ENCODE measurements at regions not wholly inside any gene's neighbourhood (a gene's known extent, or its start where the extent isn't known, plus 50 kb on each side); places are given as distances from the start of the nearest gene placed in this dataset.

GRCh38 chr7:25735674-25736242, 416.2 kb upstream of the NFE2L3 start:
- Histone ChIP-seq H3K36me3 (ENCODE audit: low read depth, low read length) (no peaks in the 10 kb centered on the region), H3K9ac (ENCODE audit: low read length) (no peak overlapping the region), H3K4me1 (ENCODE audit: insufficient read depth, low read length) (no peaks in the 10 kb centered on the region), H3K27ac (ENCODE audit: low read length) (no peak overlapping the region), H3K4me3 (ENCODE audit: low read length) (no peak overlapping the region), H3K4me2 (ENCODE audit: low read length) (no peak overlapping the region), H3K9me2 (replicated peaks; ENCODE audit: low read length) (no peaks in the 10 kb centered on the region), H3F3A (ENCODE audit: low read length, unreplicated experiment) (no peaks in the 10 kb centered on the region), H3K79me2 (ENCODE audit: low read length) (no peaks in the 10 kb centered on the region), H3K9me3 (ENCODE audit: low read length) (no peaks in the 10 kb centered on the region), H3K27me3 (ENCODE audit: low read length) (peaks cover 66% of the 10 kb centered on the region), H2AFZ (ENCODE audit: low read length) (no peak overlapping the region), H4K20me1 (ENCODE audit: low read length) (no peaks in the 10 kb centered on the region)
- TF ChIP-seq EZH2 (IDR thresholded peaks at IDR 0.05; ENCODE audit: low read length, unreplicated experiment) (no peak), EZH2phosphoT487 (IDR thresholded peaks at IDR 0.05; ENCODE audit: borderline replicate concordance, low read length) (no peak)
- TF ChIP-seq, protein P1, sequence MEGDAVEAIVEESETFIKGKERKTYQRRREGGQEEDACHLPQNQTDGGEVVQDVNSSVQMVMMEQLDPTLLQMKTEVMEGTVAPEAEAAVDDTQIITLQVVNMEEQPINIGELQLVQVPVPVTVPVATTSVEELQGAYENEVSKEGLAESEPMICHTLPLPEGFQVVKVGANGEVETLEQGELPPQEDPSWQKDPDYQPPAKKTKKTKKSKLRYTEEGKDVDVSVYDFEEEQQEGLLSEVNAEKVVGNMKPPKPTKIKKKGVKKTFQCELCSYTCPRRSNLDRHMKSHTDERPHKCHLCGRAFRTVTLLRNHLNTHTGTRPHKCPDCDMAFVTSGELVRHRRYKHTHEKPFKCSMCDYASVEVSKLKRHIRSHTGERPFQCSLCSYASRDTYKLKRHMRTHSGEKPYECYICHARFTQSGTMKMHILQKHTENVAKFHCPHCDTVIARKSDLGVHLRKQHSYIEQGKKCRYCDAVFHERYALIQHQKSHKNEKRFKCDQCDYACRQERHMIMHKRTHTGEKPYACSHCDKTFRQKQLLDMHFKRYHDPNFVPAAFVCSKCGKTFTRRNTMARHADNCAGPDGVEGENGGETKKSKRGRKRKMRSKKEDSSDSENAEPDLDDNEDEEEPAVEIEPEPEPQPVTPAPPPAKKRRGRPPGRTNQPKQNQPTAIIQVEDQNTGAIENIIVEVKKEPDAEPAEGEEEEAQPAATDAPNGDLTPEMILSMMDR (conservative IDR thresholded peaks at IDR 0.05; ENCODE audit: low read depth, low read length): no peak
- BruUV-seq (replicated peaks): no TSS peak
- ChIA-PET POLR2A (ENCODE audit: unreplicated experiment) (no interaction called here), CTCF (no interaction called here)
- no peak for DNase-seq
- no peak for ATAC-seq
- intact Hi-C loops (cut with micrococcal nuclease): no loop called here

- ATAC-seq: no peak
- H3K4me2 ChIP-seq (ENCODE audit: low read length): no peak overlapping the region
- CTCF ChIA-PET: no interaction called here
These were observed 413.5 kb upstream of the NFE2L3 start for GRCh38 chr7:25738528-25738927.

GRCh38 chr7:25739143-25739542, 412.9 kb upstream of the NFE2L3 start:
- no peaks in the 10 kb centered on the region for H3K36me3 ChIP-seq (ENCODE audit: low read depth, low read length)
- CTCF ChIA-PET: no interaction called here

More at GRCh38 chr7:25738528-25738927, 413.5 kb upstream of the NFE2L3 start:
- peaks cover 51% of the 10 kb centered on the region for H3K27me3 ChIP-seq (ENCODE audit: low read length)
- no peaks in the 10 kb centered on the region for H3K4me1 ChIP-seq (ENCODE audit: insufficient read depth, low read length)
- DNase-seq: no peak
- no peaks in the 10 kb centered on the region for H3K9me3 ChIP-seq (ENCODE audit: low read length)
- no peaks in the 10 kb centered on the region for H3K9me2 ChIP-seq (replicated peaks; ENCODE audit: low read length)
- H3F3A ChIP-seq (ENCODE audit: low read length, unreplicated experiment): no peaks in the 10 kb centered on the region
- TF ChIP-seq EZH2phosphoT487 (IDR thresholded peaks at IDR 0.05; ENCODE audit: borderline replicate concordance, low read length) (no peak), EZH2 (IDR thresholded peaks at IDR 0.05; ENCODE audit: low read length, unreplicated experiment) (no peak)
- TF ChIP-seq, protein P1 (conservative IDR thresholded peaks at IDR 0.05; ENCODE audit: low read depth, low read length): no peak
- no peaks in the 10 kb centered on the region for H3K36me3 ChIP-seq (ENCODE audit: low read depth, low read length)
- POLR2A ChIA-PET (ENCODE audit: unreplicated experiment): no interaction called here
- H3K4me3 ChIP-seq (ENCODE audit: low read length): no peak overlapping the region
- no peak overlapping the region for H2AFZ ChIP-seq (ENCODE audit: low read length)
- H3K27ac ChIP-seq (ENCODE audit: low read length): no peak overlapping the region
- intact Hi-C loops (cut with micrococcal nuclease): no loop called here
- no peaks in the 10 kb centered on the region for H4K20me1 ChIP-seq (ENCODE audit: low read length)
- no peaks in the 10 kb centered on the region for H3K79me2 ChIP-seq (ENCODE audit: low read length)
- BruUV-seq (replicated peaks): no TSS peak
- no peak overlapping the region for H3K9ac ChIP-seq (ENCODE audit: low read length)

More at GRCh38 chr7:25739143-25739542, 412.9 kb upstream of the NFE2L3 start:
- BruUV-seq (replicated peaks): no TSS peak
- TF ChIP-seq, protein P1 (conservative IDR thresholded peaks at IDR 0.05; ENCODE audit: low read depth, low read length): no peak
- no peak for TF ChIP-seq EZH2 (IDR thresholded peaks at IDR 0.05; ENCODE audit: low read length, unreplicated experiment)
- no peak for TF ChIP-seq EZH2phosphoT487 (IDR thresholded peaks at IDR 0.05; ENCODE audit: borderline replicate concordance, low read length)
- Histone ChIP-seq H3K27ac (ENCODE audit: low read length) (no peak overlapping the region), H3K9me3 (ENCODE audit: low read length) (no peaks in the 10 kb centered on the region), H3K27me3 (ENCODE audit: low read length) (peaks cover 51% of the 10 kb centered on the region), H3K4me2 (ENCODE audit: low read length) (no peak overlapping the region), H3K9ac (ENCODE audit: low read length) (no peak overlapping the region), H3K4me1 (ENCODE audit: insufficient read depth, low read length) (no peaks in the 10 kb centered on the region), H3K9me2 (replicated peaks; ENCODE audit: low read length) (no peaks in the 10 kb centered on the region), H4K20me1 (ENCODE audit: low read length) (no peaks in the 10 kb centered on the region), H3K79me2 (ENCODE audit: low read length) (no peaks in the 10 kb centered on the region), H2AFZ (ENCODE audit: low read length) (no peak overlapping the region), H3F3A (ENCODE audit: low read length, unreplicated experiment) (no peaks in the 10 kb centered on the region), H3K4me3 (ENCODE audit: low read length) (no peak overlapping the region)
- intact Hi-C loops (cut with micrococcal nuclease): no loop called here
- no peak for DNase-seq
- POLR2A ChIA-PET (ENCODE audit: unreplicated experiment): no interaction called here
- ATAC-seq: no peak

All from PC-3 (cell line).